GM06990 (cell line): ENCODE measurements at regions not wholly inside any gene's neighbourhood (a gene's known extent, or its start where the extent isn't known, plus 50 kb on each side); places are given as distances from the start of the nearest gene placed in this dataset.

Experiments
- DNase-seq: peaks from one replicate; pipeline ENCODE4 v3.0.0-alpha.2; 2011; ENCODE audit not compliant: insufficient read length; ENCODE audit errors: extremely low read depth
- H3K27me3 ChIP-seq: replicated peaks from 2 replicates; pipeline ENCODE4 v1.6.0; 2011; ENCODE audit warnings: low read length; ENCODE audit not compliant: control insufficient read depth, insufficient read depth
- H3K36me3 ChIP-seq: 2 replicates; pipeline ENCODE4 v1.5.1; 2011; ENCODE audit warnings: low read length; ENCODE audit not compliant: control insufficient read depth, insufficient read depth
- H3K4me3 ChIP-seq: replicated peaks from 2 replicates; pipeline ENCODE4 v1.5.1; 2011; ENCODE audit warnings: low read depth, mild to moderate bottlenecking, control low read depth, low read length
- CTCF ChIP-seq: IDR thresholded peaks from 2 replicates; pipeline ENCODE4 v1.5.1; 2011; ENCODE audit warnings: low read length, control low read depth, mild to moderate bottlenecking, inconsistent platforms; ENCODE audit not compliant: insufficient read depth, poor library complexity, severe bottlenecking

DNA sequence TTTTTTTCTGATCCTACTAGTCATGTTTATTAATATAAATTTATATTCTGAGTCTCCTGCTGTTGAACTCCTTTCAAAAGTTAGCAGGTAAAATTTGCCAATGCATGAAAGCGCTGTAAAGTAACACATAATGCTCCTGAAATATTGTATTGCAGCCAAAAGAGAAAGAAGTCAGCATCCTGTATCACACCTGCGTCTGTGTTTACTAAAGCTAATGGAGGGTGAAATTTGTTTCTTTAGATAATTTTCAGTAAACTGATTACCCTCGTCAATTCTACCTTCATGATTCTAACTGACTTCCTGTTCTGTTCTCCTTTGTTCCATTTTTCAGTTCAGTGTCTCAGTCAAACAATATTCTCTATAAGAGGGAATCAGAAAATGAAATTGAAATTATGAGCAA is 415.4 kb downstream of the CDH9 start:
- no peaks in the 10 kb centered on the region for H3K36me3 ChIP-seq
- H3K4me3 ChIP-seq, result no peak overlapping the region
- TF ChIP-seq CTCF, result no peak
- no peaks in the 10 kb centered on the region for H3K27me3 ChIP-seq
- no peak for DNase-seq

DNA sequence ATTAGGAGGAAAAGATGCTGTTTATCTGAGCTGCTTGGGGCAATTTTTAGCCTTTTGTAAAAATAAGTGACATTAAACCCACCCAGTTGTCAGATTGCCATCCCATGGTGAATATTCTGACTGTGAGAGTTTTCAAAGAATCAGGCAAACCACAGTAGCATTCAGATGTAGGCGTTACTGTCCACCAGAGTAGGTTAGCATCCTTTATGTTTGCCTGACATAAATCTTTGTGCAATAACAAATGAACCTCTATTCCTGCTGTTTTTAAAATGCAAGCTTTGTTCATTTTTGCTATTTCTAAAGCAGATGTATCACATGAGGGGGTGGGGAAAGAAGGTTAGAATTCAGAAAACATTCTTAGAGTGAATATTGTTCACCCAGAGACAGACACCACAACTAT is 427.8 kb downstream of the CDH9 start:
- no peak for TF ChIP-seq CTCF
- no peaks in the 10 kb centered on the region for H3K36me3 ChIP-seq
- H3K27me3 ChIP-seq, result no peaks in the 10 kb centered on the region
- DNase-seq, result no peak
- no peak overlapping the region for H3K4me3 ChIP-seq

DNA sequence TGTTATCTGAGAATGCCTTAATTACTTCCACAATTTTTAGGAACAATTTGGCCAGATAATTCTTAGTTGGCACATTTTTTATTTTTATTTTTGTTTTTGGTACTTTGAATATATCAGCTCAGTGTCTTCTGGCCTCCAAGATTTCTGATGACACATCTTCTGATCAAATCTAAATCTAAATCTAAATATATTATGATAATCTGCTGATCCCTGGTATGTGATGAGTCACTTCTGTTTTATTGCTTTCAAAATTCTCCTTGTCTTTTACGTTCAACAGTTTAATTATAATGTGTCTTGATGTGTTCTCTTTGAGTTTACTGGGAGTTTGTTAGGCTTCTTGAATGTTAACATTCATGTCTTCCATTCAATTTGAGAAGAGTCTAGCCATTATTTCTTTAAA is 436.8 kb downstream of the CDH9 start:
- Histone ChIP-seq H3K4me3 (no peak overlapping the region), H3K36me3 (no peaks in the 10 kb centered on the region), H3K27me3 (no peaks in the 10 kb centered on the region)
- no peak for DNase-seq
- TF ChIP-seq CTCF, result no peak

DNA sequence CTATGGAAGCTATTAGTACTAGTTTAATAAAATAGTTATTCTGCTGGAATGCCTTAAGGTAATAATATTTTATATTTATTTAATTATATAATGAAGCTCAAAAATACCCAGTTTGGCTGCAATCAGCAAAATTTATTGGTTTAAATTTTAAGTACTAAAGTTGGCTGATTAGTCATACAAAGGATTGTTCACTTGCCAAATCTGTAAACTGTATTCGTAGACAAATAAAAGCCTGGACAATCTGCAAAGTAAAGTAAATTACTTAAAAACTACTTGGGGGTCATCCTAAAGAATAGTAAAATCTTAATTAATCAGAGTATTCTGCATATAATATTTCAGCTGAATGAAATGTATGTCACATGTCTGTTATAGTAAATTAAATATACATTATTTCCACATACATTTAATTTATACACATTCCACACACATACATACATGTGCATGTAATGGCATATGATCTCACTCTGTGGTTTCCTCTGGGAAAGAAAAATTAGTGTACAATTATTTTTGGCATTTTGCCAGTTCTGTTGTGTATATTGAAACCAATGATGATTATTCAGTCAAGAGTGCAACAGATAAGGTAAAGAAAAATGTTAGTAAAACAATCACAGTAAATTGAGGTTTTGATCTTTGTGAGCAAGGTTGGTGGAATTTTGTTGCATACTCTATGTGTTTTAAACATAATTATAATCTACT is 455.9 kb downstream of the CDH9 start:
- Histone ChIP-seq H3K36me3 (no peaks in the 10 kb centered on the region), H3K27me3 (no peaks in the 10 kb centered on the region), H3K4me3 (no peak overlapping the region)
- no peak for TF ChIP-seq CTCF
- DNase-seq, result no peak

GRCh38 chr5:26579712-26580111 is 458.7 kb downstream of the CDH9 start:
- TF ChIP-seq CTCF, result no peak
- Histone ChIP-seq H3K4me3 (no peak overlapping the region), H3K27me3 (no peaks in the 10 kb centered on the region)

DNA sequence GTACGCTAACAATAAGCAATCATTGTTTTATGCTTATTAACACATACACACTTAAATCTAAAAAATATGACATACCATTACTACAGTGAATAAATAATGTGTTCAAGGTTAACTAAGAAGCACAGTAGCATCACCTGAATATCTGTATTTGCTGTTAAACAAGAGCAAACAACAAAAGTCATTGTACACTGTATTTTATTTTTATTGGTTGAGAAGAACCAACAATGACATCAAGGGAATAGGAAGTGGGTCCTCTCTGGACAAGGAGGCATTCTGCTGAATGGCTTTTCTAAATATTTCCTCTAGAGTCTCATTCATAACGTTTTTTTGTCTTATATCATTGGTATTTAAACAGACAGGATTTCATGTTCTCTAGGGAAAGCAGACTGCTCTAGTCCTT is 460.4 kb downstream of the CDH9 start:
- TF ChIP-seq CTCF, result no peak

More at GRCh38 chr5:26579712-26580111, 458.7 kb downstream of the CDH9 start:
- no peak for DNase-seq
- no peaks in the 10 kb centered on the region for H3K36me3 ChIP-seq

More for the DNA sequence above, 460.4 kb downstream of the CDH9 start:
- H3K4me3 ChIP-seq, result no peak overlapping the region
- H3K36me3 ChIP-seq, result no peaks in the 10 kb centered on the region
- H3K27me3 ChIP-seq, result no peaks in the 10 kb centered on the region
- DNase-seq, result no peak
